Upper lobe of right lung (tissue), 1 donor: ENCODE measurements at regions not wholly inside any gene's neighbourhood (a gene's known extent, or its start where the extent isn't known, plus 50 kb on each side); places are given as distances from the start of the nearest gene placed in this dataset.

ENCODE experiments used
- ATAC-seq: fragments of 200-7000 bp; cut with Tn5 transposase; one replicate; pipeline ENCODE4 v1.9.1; 2020; ENCODE audit warnings: mild to moderate bottlenecking, moderate library complexity
- DNase-seq: peaks from one replicate; pipeline ENCODE4 v3.0.0-alpha.2; 2020
- H3K27ac ChIP-seq: fragments of 200-600 bp; one replicate; pipeline ENCODE4 v1.8.0; 2022
- H3K27me3 ChIP-seq: fragments of 200-600 bp; one replicate; pipeline ENCODE4 v1.8.0; 2022; ENCODE audit warnings: mild to moderate bottlenecking
- H3K36me3 ChIP-seq: fragments of 200-600 bp; one replicate; pipeline ENCODE4 v1.8.0; 2022
- H3K4me1 ChIP-seq: fragments of 200-600 bp; one replicate; pipeline ENCODE4 v1.8.0; 2022
- H3K4me3 ChIP-seq: fragments of 200-600 bp; one replicate; pipeline ENCODE4 v1.8.0; 2022; ENCODE audit warnings: mild to moderate bottlenecking
- H3K9me3 ChIP-seq: fragments of 200-600 bp; one replicate; pipeline ENCODE4 v1.8.0; 2022
- intact Hi-C: fragments of 100-400 bp; cut with DNase I; formaldehyde crosslinking; loops from one replicate; pipeline ENCODE4 v1.11.0; 2022
- TF ChIP-seq, protein P1 (sequence below): fragments of 200-600 bp; IDR thresholded peaks from one replicate; pipeline ENCODE4 v1.8.0; 2022; ENCODE audit warnings: antibody characterized with exemption
- donor health status: DM: no; HTN: yes; CAD: no; lungs with severe emphysema.

DNA sequence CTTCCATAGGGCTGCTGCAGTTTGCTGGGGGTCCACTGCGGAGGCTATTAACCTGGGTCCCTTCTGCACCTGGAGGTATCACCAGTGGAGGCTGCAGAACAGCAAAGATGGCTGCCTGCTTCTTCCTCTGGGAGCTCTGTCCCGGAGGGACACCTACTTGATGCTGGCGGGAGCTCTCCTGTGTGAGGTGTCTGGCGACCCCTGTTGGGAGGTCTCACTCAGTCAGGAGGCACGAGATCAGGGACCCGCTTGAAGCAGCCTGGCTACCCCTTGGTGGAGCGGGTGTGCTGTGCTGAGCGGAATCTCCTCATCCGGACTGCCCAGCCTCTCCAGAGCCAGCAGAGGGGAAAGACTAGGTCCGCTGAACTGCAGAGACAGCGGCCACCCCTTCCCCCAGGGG, 56.0 kb upstream of the CTXND1 start:
- H3K27ac ChIP-seq = no peak overlapping the region

GRCh38 chr15:80309769-80310384, 57.9 kb upstream of the CTXND1 start:
- Histone ChIP-seq H3K36me3 (no peaks in the 10 kb centered on the region), H3K4me3 (no peak overlapping the region), H3K27me3 (peaks cover 14% of the 10 kb centered on the region), H3K9me3 (no peaks in the 10 kb centered on the region), H3K27ac (no peak overlapping the region), H3K4me1 (no peaks in the 10 kb centered on the region)
- ATAC-seq (peak; percentile 72), DNase-seq (no peak)
- TF ChIP-seq, protein P1, sequence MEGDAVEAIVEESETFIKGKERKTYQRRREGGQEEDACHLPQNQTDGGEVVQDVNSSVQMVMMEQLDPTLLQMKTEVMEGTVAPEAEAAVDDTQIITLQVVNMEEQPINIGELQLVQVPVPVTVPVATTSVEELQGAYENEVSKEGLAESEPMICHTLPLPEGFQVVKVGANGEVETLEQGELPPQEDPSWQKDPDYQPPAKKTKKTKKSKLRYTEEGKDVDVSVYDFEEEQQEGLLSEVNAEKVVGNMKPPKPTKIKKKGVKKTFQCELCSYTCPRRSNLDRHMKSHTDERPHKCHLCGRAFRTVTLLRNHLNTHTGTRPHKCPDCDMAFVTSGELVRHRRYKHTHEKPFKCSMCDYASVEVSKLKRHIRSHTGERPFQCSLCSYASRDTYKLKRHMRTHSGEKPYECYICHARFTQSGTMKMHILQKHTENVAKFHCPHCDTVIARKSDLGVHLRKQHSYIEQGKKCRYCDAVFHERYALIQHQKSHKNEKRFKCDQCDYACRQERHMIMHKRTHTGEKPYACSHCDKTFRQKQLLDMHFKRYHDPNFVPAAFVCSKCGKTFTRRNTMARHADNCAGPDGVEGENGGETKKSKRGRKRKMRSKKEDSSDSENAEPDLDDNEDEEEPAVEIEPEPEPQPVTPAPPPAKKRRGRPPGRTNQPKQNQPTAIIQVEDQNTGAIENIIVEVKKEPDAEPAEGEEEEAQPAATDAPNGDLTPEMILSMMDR = peak; percentile 45
- intact Hi-C loops = no loop called here

More for the DNA sequence above, 56.0 kb upstream of the CTXND1 start:
- H3K4me3 ChIP-seq = no peak overlapping the region
- intact Hi-C loops = no loop called here
- no peaks in the 10 kb centered on the region for H3K36me3 ChIP-seq
- H3K4me1 ChIP-seq = no peaks in the 10 kb centered on the region
- no peaks in the 10 kb centered on the region for H3K9me3 ChIP-seq
- H3K27me3 ChIP-seq = peaks cover 14% of the 10 kb centered on the region
- DNase-seq = peak; percentile 36
- TF ChIP-seq, protein P1 = no peak
- ATAC-seq = no peak

- intact Hi-C loops = no loop called here
- H3K36me3 ChIP-seq = no peaks in the 10 kb centered on the region
- no peak overlapping the region for H3K4me3 ChIP-seq
- no peak for DNase-seq
- no peak for ATAC-seq
- TF ChIP-seq, protein P1 = no peak
- H3K9me3 ChIP-seq = no peaks in the 10 kb centered on the region
- H3K27ac ChIP-seq = no peak overlapping the region
- H3K4me1 ChIP-seq = no peaks in the 10 kb centered on the region
- H3K27me3 ChIP-seq = peaks cover 14% of the 10 kb centered on the region
Observed at GRCh38 chr15:80310776-80311175, 58.8 kb upstream of the CTXND1 start.

GRCh38 chr15:80315289-80315987, 63.4 kb upstream of the CTXND1 start:
- no peak overlapping the region for H3K27ac ChIP-seq
- no peaks in the 10 kb centered on the region for H3K9me3 ChIP-seq
- H3K4me3 ChIP-seq = no peak overlapping the region
- H3K27me3 ChIP-seq = no peaks in the 10 kb centered on the region
- intact Hi-C loops = no loop called here
- H3K36me3 ChIP-seq = no peaks in the 10 kb centered on the region
- DNase-seq = no peak
- TF ChIP-seq, protein P1 = no peak
- peaks cover 5% of the 10 kb centered on the region for H3K4me1 ChIP-seq
- no peak for ATAC-seq

- peak; percentile 77 for ATAC-seq
- H3K27me3 ChIP-seq = no peaks in the 10 kb centered on the region
- intact Hi-C loops = no loop called here
Observed at GRCh38 chr15:80317389-80318182, 65.6 kb upstream of the CTXND1 start.

More at GRCh38 chr15:80317389-80318182, 65.6 kb upstream of the CTXND1 start:
- Histone ChIP-seq H3K27ac (no peak overlapping the region), H3K36me3 (no peaks in the 10 kb centered on the region), H3K4me1 (peaks cover 5% of the 10 kb centered on the region), H3K9me3 (no peaks in the 10 kb centered on the region), H3K4me3 (no peak overlapping the region)
- DNase-seq = peak; percentile 27
- TF ChIP-seq, protein P1 = no peak
